Activated T-cell treated with anti-CD3 and anti-CD28 coated beads for 4 hours (primary cell): ENCODE measurements at regions not wholly inside any gene's neighbourhood (a gene's known extent, or its start where the extent isn't known, plus 50 kb on each side); places are given as distances from the start of the nearest gene placed in this dataset.

ENCODE experiments used
- DNase-seq: peaks from one replicate; pipeline ENCODE4 v3.0.0-alpha.2; 2020

DNA sequence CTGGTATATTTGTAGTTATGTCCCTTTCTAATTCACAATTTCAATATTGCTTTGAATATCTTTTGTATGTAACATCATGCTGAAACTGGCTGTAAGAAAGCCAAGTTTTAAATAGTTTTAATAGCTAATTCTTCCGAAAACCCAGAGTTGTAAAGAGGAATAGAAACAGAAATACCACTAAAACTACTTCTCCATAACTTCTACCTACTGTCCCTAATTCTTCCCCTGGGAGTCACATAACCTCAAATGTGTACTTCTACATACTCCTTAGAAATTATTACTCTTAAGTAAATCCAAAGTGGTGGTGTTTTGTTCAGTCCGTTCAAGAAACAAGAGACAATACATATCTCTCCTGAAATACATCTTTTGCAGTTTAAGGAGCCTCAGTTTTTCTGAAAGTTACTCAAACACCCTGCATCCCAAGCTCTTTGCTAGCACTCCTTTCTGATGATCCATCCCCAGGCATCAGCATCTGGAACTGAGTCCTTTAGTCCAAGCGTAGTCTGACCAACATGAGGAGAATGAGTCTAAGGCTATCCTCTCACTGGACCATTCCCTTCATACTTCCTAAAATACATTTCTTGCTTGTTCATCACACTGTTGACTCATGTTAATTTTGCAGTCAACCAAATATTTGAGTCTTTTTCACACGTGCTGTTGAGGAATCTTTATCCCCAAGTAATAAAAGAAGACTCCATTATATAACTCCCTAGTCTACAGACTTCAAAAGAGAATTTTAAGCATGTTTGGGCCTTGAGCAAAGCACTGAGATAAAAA lies 214.3 kb upstream of the NUDT4 start:
- no peak for DNase-seq

- no peak for DNase-seq
Observed at GRCh38 chr12:93164103-93164880, 213.4 kb upstream of the NUDT4 start.

DNA sequence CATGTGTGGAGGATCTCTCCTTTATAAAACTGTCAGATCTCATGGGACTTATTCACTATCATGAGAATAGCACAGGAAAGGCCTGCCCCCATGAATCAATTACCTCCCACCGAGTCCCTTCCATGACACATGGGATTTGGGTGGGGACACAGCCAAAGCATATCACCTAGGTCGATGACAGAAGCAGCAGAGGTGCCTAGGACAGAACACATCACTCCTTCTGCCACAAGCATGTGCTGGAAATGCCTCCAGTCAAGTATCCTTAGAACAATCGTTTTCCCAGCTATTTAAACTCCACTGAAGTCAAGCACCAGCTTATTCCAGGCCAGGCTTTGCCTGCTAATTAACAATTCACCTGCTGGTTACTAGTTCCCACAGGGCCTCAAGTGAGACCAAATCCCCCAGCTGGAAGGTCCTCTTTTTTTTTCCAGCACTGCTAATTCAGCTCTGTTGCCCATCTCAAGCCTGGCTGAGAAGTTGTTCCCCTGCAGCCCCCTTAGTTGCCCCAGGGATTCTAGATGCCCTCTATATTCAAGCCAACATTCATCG lies 212.3 kb upstream of the NUDT4 start:
- DNase-seq = no peak

DNA sequence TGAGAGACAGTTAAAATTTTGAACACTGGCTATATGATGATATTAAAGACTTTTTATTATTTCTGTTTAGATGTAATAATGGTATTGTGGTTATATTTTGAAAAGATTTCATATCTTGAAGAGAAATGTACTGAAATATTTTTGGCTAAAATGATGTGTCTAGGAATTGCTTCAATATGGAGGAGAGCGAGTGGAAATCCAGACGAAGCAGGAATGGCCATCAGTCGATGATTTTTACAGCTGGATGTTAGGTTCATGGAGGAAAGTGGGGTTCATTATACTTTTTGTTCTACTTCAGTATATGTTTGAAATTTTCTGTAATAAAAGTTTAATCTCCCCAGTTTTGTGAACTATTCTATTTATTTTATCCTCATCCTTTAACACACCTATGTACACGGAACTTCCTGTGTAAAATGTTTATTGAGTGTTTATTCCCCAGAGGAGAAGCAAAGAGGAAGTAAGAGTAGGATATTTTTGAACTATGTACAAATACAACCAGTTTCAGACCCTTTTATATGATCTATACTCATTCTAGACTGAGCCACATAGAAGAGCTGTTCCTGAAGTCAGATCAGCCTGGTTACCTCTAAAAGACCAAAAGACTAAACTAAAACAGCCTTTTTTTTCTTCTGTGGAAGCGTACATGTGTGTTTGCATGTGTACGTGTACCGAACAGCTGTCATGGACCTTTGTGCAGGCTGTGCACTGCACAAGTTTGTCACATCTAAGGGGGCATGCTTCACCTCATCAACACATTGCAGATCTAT lies 211.0 kb upstream of the NUDT4 start:
- no peak for DNase-seq

- DNase-seq = no peak
Observed at GRCh38 chr12:93167331-93167730, 210.4 kb upstream of the NUDT4 start.

DNA sequence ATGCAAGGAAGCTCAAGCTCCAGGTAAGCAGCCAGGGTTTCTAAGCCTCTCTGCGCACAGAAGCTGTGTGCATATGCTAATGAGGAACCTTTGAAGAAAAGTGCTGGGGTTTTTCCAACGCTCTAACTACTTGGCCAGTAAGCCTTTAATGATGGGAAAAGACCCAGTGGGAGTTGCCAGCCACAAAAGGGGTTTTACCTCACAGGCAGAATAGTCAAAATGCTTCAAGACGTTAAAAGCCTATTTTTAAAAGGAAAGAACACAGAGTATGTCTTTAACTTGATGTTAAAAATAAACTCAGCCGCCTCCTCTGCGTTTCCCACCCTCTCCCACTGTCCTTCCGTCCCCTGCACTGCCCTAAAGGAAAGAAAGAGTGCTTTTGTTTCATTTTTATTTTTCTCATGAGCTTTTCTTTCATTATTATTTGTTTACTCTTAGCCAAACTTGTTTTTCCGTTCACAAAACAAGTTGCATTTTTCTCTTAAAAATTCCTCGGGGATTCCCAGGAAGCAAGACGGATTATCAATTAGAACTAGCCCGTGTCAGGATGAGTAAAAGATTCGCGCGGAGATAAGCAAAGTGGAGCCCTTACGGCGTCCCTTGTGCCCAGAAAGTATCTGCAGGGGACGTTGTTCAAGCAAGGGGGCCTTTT lies 209.8 kb upstream of the NUDT4 start:
- no peak for DNase-seq

- no peak for DNase-seq
Observed at GRCh38 chr12:93168751-93169150, 209.0 kb upstream of the NUDT4 start.

GRCh38 chr12:93169536-93169935 lies 208.2 kb upstream of the NUDT4 start:
- no peak for DNase-seq

DNA sequence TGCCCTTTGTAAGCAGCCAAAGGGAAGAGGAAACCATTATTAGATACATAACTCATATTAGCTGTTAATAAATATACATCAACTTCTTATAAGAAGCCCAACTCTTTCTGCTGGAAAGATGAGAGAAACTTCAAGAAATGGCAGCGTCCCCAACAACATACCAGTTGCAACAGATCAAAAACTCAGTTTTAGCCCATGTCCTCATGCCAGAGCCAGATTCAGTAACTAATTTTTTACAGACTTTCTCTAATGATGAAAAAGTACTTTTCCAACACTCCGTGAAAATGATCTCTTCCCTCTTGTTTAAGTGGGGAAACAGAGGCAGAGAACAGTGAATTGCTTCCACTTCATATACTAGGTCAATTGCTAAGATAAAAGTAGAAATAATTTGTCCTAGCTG lies 206.8 kb upstream of the NUDT4 start:
- DNase-seq = no peak

DNA sequence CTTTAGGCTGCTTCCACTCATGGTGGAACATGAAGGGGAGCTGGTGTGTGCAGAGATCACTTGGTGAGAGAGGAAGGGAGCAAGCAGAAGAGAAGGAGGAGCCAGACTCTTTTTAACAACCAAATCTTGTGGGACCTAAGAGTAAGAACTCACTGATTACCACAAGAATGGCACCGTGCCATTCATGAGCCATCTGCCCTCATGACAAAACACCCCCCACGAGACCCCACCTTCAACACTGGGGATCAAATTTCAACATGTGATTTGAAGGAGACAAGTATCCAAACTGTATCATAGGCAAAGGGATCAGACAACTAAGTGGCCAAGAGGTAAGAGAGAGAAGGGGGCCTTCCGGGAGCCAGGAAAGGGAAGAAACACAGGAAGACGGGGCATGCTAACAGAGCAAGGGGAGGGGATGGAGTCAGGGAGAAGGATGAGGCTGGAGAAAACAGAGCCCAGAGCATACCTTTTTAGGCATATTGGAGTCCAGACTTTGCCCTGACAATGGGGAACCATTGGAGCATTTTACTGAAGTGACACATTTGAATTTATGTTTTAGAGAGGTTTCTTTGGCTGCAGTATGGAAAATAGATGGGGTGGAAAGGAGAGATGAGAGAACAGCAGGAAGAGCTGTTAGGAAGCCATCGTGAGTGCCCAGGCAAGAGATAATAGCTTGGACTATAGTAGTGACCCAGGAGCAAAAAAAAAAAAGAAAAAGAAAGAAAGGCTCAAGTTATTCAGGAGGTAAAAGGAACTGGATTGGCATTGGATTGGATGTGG lies 204.4 kb upstream of the NUDT4 start:
- no peak for DNase-seq

GRCh38 chr12:93174048-93174447 lies 203.7 kb upstream of the NUDT4 start:
- DNase-seq = no peak

DNA sequence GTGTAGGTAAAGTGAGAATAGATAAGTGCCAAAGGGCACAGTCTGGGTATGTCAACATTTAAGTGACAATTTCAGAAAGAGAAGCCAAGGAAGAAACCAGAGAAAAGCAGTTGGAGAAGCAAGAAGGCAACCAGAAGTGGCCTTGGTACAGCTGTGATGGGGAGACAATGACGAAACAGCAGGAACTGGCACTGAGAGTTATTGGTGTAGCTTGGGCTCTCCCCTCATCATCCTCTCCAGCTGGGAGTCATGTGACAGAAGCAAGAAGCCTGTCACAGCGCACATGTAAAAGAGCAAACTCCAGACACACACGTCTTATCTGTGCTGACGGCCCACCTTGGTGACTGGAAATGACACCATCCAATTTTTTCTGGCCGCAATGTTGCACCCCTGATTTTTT lies 203.3 kb upstream of the NUDT4 start:
- no peak for DNase-seq

GRCh38 chr12:93176165-93176564 lies 201.6 kb upstream of the NUDT4 start:
- no peak for DNase-seq

DNA sequence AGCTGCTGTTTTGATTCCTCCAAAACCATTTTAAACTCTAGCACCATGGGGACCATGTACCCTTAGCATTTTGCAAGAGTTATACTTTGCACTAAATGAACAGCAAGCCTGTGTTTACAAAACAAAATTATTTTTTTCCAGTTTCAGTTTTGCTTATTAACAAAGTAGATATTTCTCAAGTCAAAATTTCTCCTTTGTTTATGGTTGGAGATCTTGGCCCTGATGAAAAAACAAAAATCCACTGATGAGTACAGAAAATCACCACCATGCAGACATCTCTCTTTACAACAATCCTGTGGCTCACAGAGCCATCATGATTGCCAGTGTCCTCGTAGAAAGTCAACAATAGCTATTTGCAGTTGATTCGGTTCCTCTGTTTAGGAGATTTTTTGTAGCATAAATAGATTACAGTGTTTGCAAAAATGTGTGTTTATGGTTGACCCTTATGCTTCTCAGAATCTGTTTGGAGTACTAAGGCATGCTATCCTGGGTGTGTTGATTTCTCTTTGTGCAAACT lies 201.1 kb upstream of the NUDT4 start:
- DNase-seq = no peak

- DNase-seq = no peak
Observed at GRCh38 chr12:93177208-93178153, 200.2 kb upstream of the NUDT4 start.

DNA sequence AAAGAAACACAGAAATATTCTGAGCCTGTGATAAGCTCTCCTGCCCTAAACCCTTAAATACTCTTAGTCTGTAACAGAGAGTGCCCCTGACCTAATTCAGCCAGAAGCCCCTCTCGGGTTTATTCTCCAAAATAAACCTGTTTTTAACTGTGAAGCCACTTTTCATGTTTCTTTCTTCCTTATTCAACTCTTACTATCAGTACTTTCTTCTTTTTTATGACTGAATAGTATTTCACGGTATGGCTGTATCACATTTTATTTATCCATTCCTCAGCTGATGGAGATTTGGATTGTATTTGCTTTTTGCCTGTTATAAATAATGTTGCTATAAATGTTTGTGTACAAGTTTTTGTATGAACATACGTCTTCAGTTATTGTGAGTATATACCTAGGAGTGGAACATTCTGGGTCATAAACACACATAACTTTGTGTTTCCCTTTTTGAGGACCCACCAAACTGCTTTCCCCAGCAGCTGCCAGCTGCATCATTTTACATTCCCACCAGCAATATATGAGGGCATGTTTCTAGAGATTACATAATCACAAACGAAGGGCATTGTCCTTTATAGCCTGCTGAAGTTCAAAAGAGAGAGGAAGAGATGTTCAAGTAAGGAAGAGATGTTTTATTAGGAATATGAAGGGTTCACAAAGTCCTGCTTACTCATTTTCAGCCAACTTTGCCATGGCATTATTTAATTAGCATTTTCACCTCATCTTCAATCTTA lies 199.4 kb upstream of the NUDT4 start:
- no peak for DNase-seq

DNA sequence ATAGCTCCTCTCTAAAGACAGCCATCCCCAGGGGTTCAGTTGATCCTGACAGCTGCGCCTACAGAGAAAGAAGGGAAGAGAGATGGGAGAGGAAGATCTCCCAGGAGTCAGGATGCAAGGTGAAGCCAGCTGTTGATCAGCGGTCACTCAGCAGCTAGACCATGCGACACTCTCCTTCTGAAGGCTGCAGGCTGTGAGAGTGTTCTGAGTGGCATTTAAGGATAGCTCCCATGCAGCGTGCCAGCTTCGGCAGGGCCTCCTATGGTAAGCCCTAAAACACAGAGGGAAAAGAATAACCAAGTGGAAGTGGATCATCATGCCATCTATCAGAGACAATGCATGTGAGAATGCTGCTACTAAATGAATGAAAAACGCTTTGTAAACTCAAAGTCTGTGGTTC lies 197.9 kb upstream of the NUDT4 start:
- no peak for DNase-seq

- no peak for DNase-seq
Observed at GRCh38 chr12:93180566-93180965, 197.2 kb upstream of the NUDT4 start.

- no peak for DNase-seq
Observed at GRCh38 chr12:93181409-93181965, 196.2 kb upstream of the NUDT4 start.
